ENCODE measurements at regions not wholly inside any gene's neighbourhood (a gene's known extent, or its start where the extent isn't known, plus 50 kb on each side); places are given as distances from the start of the nearest gene placed in this dataset.

DNA sequence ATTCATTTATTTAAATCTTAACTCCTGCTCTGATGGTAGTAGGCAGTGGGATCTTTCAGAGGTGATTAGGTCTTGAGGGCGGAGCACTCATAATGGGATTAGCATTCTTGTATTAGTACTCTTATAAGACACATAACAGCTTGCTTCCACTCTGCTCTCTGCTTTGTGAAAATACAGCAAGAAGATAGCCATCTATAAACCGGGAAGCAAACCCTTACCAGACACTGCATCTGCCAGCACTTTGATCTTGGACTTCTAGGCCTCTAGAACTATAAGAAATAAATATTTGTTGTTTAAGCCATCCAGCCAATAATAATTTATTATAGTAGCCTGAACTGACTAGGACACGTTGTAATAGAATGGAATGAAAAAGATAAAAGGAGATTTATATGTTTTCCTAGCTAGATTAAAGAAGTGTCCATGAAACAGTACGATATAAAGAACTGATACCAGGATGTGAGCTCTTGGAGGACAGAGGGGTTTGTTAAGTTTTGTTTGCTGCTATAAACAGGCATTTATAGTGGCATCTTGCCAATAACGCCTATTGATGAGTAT, 869.9 kb downstream of the MRPL39 start:
- in situ Hi-C loops (cut with MboI; ENCODE audit: low pct_ligation_motif_present in 1 of 4, low pct_unique_long_range_greater_than_20kb in 1 of 4, low sequenced_read_pairs in 3 of 4), result no loop called here
- no peaks in the 10 kb centered on the region for H3K27me3 ChIP-seq
- TF ChIP-seq POLR2A (IDR thresholded peaks at IDR 0.05) (no peak), POLR2AphosphoS5 (IDR thresholded peaks at IDR 0.05) (no peak), EP300 (IDR thresholded peaks at IDR 0.05; ENCODE audit: low read depth) (no peak)
- TF ChIP-seq, protein P1, sequence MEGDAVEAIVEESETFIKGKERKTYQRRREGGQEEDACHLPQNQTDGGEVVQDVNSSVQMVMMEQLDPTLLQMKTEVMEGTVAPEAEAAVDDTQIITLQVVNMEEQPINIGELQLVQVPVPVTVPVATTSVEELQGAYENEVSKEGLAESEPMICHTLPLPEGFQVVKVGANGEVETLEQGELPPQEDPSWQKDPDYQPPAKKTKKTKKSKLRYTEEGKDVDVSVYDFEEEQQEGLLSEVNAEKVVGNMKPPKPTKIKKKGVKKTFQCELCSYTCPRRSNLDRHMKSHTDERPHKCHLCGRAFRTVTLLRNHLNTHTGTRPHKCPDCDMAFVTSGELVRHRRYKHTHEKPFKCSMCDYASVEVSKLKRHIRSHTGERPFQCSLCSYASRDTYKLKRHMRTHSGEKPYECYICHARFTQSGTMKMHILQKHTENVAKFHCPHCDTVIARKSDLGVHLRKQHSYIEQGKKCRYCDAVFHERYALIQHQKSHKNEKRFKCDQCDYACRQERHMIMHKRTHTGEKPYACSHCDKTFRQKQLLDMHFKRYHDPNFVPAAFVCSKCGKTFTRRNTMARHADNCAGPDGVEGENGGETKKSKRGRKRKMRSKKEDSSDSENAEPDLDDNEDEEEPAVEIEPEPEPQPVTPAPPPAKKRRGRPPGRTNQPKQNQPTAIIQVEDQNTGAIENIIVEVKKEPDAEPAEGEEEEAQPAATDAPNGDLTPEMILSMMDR (IDR thresholded peaks at IDR 0.05), result no peak
- H3K9me3 ChIP-seq, result peaks cover 0 to 3% of the 10 kb centered on the region in 2 donors
- WGBS, 2 donors (ENCODE audit: low coverage in 1 of 2), result 55 to 71% methylated on average over 5 of the region's 5 CpGs
- DNase-seq, result no peak
- intact Hi-C loops (cut with DNase I; ENCODE audit: low total_unique reads), result no loop called here
- no peaks in the 10 kb centered on the region for H3K4me1 ChIP-seq
- H3K4me3 ChIP-seq, result no peak overlapping the region
- no peak overlapping the region for H3K27ac ChIP-seq
- H3K36me3 ChIP-seq, result no peaks in the 10 kb centered on the region

DNA sequence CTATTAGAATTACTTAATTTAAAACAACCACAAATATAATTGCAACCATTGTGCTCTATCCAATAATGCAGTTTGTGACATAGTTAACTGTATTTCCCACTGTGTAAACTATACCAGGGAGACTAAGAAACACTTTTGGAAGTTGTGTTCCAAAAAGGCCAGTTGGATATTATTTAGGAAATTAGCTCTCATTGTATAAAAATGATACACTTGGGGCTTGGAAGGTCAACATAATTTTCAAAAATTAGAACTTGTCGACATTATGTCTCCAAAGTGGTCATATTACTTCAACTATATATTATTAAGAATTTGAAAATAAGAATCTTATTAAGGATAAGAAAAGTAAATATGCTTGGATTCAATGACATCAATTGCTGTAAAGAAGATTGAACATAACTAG, 876.6 kb downstream of the MRPL39 start:
- 40 to 71% methylated on average over 1 of the region's 1 CpG for WGBS, 2 donors (ENCODE audit: low coverage in 1 of 2)
- no peaks in the 10 kb centered on the region for H3K4me1 ChIP-seq
- in situ Hi-C loops (cut with MboI; ENCODE audit: low pct_ligation_motif_present in 1 of 4, low pct_unique_long_range_greater_than_20kb in 1 of 4, low sequenced_read_pairs in 3 of 4) (no loop called here), intact Hi-C loops (cut with DNase I; ENCODE audit: low total_unique reads) (no loop called here)
- H3K9me3 ChIP-seq, result no peaks in the 10 kb centered on the region
- no peak overlapping the region for H3K4me3 ChIP-seq
- TF ChIP-seq EP300 (IDR thresholded peaks at IDR 0.05; ENCODE audit: low read depth) (no peak), POLR2A (IDR thresholded peaks at IDR 0.05) (no peak), POLR2AphosphoS5 (IDR thresholded peaks at IDR 0.05) (no peak)
- TF ChIP-seq, protein P1 (IDR thresholded peaks at IDR 0.05), result no peak
- H3K27me3 ChIP-seq, result no peaks in the 10 kb centered on the region
- DNase-seq, result no peak
- H3K36me3 ChIP-seq, result no peaks in the 10 kb centered on the region
- H3K27ac ChIP-seq, result no peak overlapping the region

DNA sequence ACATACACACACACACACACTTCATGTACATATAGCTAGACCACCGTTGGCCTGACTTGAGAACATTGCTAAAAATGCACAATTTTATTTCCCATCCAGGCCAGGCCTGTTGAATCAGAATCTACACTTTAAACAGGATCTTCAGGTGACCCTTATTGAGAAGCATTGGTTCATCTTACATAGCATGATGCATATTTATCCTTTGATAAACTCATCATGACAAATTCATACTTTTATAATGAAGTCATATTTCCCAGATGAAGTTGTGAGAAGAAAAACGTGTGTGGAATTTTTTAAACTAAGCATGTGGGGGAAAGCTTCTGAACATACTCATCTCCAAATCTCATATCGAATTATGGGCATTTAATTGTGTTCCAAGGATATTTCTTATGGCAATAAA, 877.7 kb downstream of the MRPL39 start:
- in situ Hi-C loops (cut with MboI; ENCODE audit: low pct_ligation_motif_present in 1 of 4, low pct_unique_long_range_greater_than_20kb in 1 of 4, low sequenced_read_pairs in 3 of 4) (no loop called here), intact Hi-C loops (cut with DNase I; ENCODE audit: low total_unique reads) (no loop called here)
- Histone ChIP-seq H3K27ac (no peak overlapping the region), H3K9me3 (no peaks in the 10 kb centered on the region), H3K27me3 (no peaks in the 10 kb centered on the region), H3K4me3 (no peak overlapping the region), H3K36me3 (no peaks in the 10 kb centered on the region), H3K4me1 (no peaks in the 10 kb centered on the region)
- 41 to 57% methylated on average over 3 of the region's 3 CpGs for WGBS, 2 donors (ENCODE audit: low coverage in 1 of 2)
- no peak for DNase-seq
- TF ChIP-seq, protein P1 (IDR thresholded peaks at IDR 0.05), result no peak
- no peak for TF ChIP-seq POLR2A (IDR thresholded peaks at IDR 0.05)
- TF ChIP-seq EP300 (IDR thresholded peaks at IDR 0.05; ENCODE audit: low read depth), result no peak
- TF ChIP-seq POLR2AphosphoS5 (IDR thresholded peaks at IDR 0.05), result no peak

DNA sequence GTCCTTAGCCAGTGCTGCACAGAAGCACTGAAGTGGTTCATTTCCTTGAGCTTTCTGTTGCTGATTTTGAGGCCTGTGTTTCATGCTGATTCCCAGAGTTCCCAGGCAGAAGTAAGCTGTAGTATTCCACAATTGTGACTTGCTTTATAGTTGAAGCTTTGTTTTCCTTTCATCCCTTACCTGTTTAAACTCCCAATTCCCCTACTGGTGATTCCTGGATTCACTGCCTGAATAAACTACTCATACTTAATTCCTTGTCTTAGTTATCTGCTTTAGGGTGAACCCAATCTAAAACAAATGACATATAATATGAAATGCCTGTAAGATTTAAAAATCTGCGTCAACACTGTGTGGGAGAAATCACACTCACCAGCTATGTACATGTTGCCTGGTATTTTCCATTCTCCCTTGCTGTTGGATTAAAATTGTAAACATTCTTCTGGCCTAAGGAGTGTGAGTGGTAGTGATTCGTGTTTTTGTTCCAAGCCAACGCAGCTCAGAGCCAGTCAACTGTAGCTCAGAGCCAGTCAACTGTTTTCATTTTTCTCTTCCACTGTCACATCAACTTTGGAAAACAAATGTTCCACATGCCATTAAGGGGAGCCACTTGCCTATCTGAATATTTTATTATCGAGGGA, 879.4 kb downstream of the MRPL39 start:
- Histone ChIP-seq H3K36me3 (no peaks in the 10 kb centered on the region), H3K9me3 (no peaks in the 10 kb centered on the region), H3K4me3 (no peak overlapping the region), H3K4me1 (no peaks in the 10 kb centered on the region), H3K27me3 (no peaks in the 10 kb centered on the region), H3K27ac (no peak overlapping the region)
- WGBS, 2 donors (ENCODE audit: low coverage in 1 of 2), result 50 to 52% methylated on average over 4 of the region's 4 CpGs
- intact Hi-C loops (cut with DNase I; ENCODE audit: low total_unique reads), result no loop called here
- DNase-seq, result no peak
- TF ChIP-seq POLR2AphosphoS5 (IDR thresholded peaks at IDR 0.05), result no peak
- no peak for TF ChIP-seq POLR2A (IDR thresholded peaks at IDR 0.05)
- TF ChIP-seq EP300 (IDR thresholded peaks at IDR 0.05; ENCODE audit: low read depth), result no peak
- TF ChIP-seq, protein P1 (IDR thresholded peaks at IDR 0.05), result no peak
- in situ Hi-C loops (cut with MboI; ENCODE audit: low pct_ligation_motif_present in 1 of 4, low pct_unique_long_range_greater_than_20kb in 1 of 4, low sequenced_read_pairs in 3 of 4), result no loop called here

All from transverse colon (tissue), 4 donors.